ENCODE measurements at regions not wholly inside any gene's neighbourhood (a gene's known extent, or its start where the extent isn't known, plus 50 kb on each side); places are given as distances from the start of the nearest gene placed in this dataset.

DNA sequence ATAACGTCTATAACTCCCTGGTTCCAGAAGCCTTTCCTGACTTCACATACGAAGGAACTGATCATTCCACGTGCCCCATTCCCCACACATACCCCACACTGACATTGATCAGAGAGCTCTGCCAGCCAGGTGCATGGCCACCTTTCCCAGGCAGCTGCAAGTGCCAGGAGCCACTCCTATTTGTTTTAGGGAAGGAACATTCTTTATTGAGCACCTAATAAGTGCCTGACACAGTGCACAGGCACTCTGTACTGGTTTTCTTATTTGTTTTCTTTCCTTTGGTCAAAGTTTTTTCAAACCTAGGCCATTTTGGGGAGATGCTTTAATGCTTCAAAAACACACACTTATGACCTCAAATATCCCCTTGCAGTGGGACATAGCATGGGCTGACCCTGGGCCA, 50.0 kb downstream of the PITPNM2 start (continued):
- TF ChIP-seq ZC3H4 (CRISPR knock-in tag; IDR thresholded peaks at IDR 0.05; ENCODE audit: borderline replicate concordance) = no peak
- no peak for TF ChIP-seq ADNP (CRISPR knock-in tag; IDR thresholded peaks at IDR 0.05)
- no peak for TF ChIP-seq ZEB1 (IDR thresholded peaks at IDR 0.05; ENCODE audit: insufficient replicate concordance, low read depth)
- no peak for TF ChIP-seq ZFP91 (CRISPR knock-in tag; IDR thresholded peaks at IDR 0.05; ENCODE audit: borderline replicate concordance)
- TF ChIP-seq ZBTB38 (CRISPR knock-in tag; IDR thresholded peaks at IDR 0.05) = no peak

DNA sequence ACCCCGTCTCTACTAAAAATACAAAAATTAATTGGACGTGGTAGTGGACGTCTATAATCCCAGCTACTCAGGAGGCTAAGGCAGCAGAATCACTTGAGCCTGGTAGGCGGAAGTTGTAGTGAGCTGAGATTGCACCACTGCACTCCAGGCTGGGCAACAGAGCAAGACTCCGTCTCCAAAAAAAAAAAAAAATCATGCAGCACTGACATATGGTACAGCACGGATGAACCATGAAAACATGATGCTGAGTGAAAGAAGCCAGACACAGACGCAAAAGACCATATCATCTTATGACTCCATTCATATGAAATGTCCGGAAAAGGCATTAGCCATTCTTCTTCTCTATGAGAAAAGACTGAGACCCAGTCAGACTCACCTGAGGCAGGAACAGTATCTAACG, 50.4 kb downstream of the PITPNM2 start:
- H3K4me2 ChIP-seq (ENCODE audit: low read depth, low read length) = no peak overlapping the region
- no peaks in the 10 kb centered on the region for H4K20me1 ChIP-seq (ENCODE audit: insufficient read depth, low read length)
- intact Hi-C loops (cut with micrococcal nuclease; ENCODE audit: unreplicated experiment) (no loop called here), in situ Hi-C loops (cut with HindIII; ENCODE audit: extremely low pct_ligation_motif_present, low pct_unique_long_range_greater_than_20kb) (no loop called here)
- no TSS peak for BruUV-seq (replicated peaks)
- no peak for FAIRE-seq
- no peak for ATAC-seq
- ChIA-PET POLR2A (no interaction called here), CTCF (ENCODE audit: low intra/inter-chr PET ratio, low total read pairs) (no interaction called here)
- TF ChIP-seq ZNF562 (CRISPR knock-in tag; IDR thresholded peaks at IDR 0.05; ENCODE audit: borderline replicate concordance) (no peak), REL (CRISPR knock-in tag; conservative IDR thresholded peaks at IDR 0.05) (no peak), MIER2 (CRISPR knock-in tag; IDR thresholded peaks at IDR 0.05) (no peak), HNRNPK (IDR thresholded peaks at IDR 0.05; ENCODE audit: low read depth, low read length, poor library complexity, severe bottlenecking) (no peak), SMARCE1 (IDR thresholded peaks at IDR 0.05; ENCODE audit: borderline replicate concordance) (no peak)
- no peak overlapping the region for H3K27ac ChIP-seq (ENCODE audit: extremely low read length, insufficient read depth, low read length)
- no peaks in the 10 kb centered on the region for H3K79me2 ChIP-seq (ENCODE audit: insufficient read depth, low read length)
- H3K27me3 ChIP-seq (ENCODE audit: control insufficient read depth in 1 of 2, insufficient read depth in 2 of 2, low read length in 2 of 2) = no peaks in the 10 kb centered on the region
- no peak overlapping the region for H3K9ac ChIP-seq (ENCODE audit: insufficient read depth, low read depth, low read length)
- DNase-seq (ENCODE audit: low spot score) = no peak
- peaks cover 51% of the 10 kb centered on the region for H3K4me1 ChIP-seq (ENCODE audit: insufficient read depth, low read length)
- peaks cover 1 to 6% of the 10 kb centered on the region in 2 experiments; a peak in 4 of 5 replicates for H3K36me3 ChIP-seq (replicated peaks in 1 of 2; ENCODE audit: control insufficient read depth in 1 of 2, insufficient read depth in 2 of 2, low read length in 2 of 2)
- no peak overlapping the region for H3K4me3 ChIP-seq (replicated peaks in 1 of 3; ENCODE audit: insufficient read depth in 1 of 3, low read depth in 2 of 3, low read length in 3 of 3)
- H3K9me3 ChIP-seq (ENCODE audit: low read length) = no peaks in the 10 kb centered on the region
- H2AFZ ChIP-seq (ENCODE audit: low read length) = no peak overlapping the region
- WGBS (ENCODE audit: low lambda C conversion rate) = 99% methylated on average over 9 of the region's 9 CpGs

All from HepG2 (cell line).